Cardiac muscle cell (in vitro differentiated cells and primary cell): ENCODE measurements at regions not wholly inside any gene's neighbourhood (a gene's known extent, or its start where the extent isn't known, plus 50 kb on each side); places are given as distances from the start of the nearest gene placed in this dataset.

Experiments used
- DNase-seq, 2 donors: peaks; one replicate each; pipeline versions ENCODE4 v3.0.0 to v3.0.0-alpha.2; 2010 to 2017; ENCODE audit warnings: low read depth in 1 of 2, low spot score in 1 of 2
- H3K27ac ChIP-seq: fragments of 200-600 bp; sonication (generic); 2 replicates; pipeline ENCODE4 v1.5.1; 2016
- H3K27me3 ChIP-seq: fragments of 200-600 bp; sonication (generic); 2 replicates; pipeline ENCODE4 v1.6.0; 2016; ENCODE audit warnings: control low read depth
- H3K36me3 ChIP-seq: fragments of 200-600 bp; sonication (generic); 2 replicates; pipeline ENCODE4 v1.5.1; 2016; ENCODE audit warnings: control low read depth
- H3K4me1 ChIP-seq: fragments of 200-600 bp; sonication (generic); 2 replicates; pipeline ENCODE4 v1.8.1; 2017; ENCODE audit warnings: low read depth, mild to moderate bottlenecking, mixed run types
- H3K4me3 ChIP-seq: fragments of 200-600 bp; sonication (generic); 2 replicates; pipeline ENCODE4 v1.5.1; 2016; ENCODE audit warnings: mild to moderate bottlenecking
- H3K9me3 ChIP-seq: fragments of 200-600 bp; sonication (generic); 2 replicates; pipeline ENCODE4 v1.5.1; 2017; ENCODE audit warnings: low read depth, mild to moderate bottlenecking, control low read depth
- TF ChIP-seq, protein P1 (sequence below): IDR thresholded peaks from 2 replicates; pipeline ENCODE4 v1.5.1; 2012; ENCODE audit warnings: low read depth, mild to moderate bottlenecking, low read length

GRCh38 chr20:18988701-18989100 is 175.1 kb downstream of the SCP2D1 start:
- Histone ChIP-seq H3K4me1 (no peaks in the 10 kb centered on the region), H3K4me3 (no peak overlapping the region), H3K27ac (no peak overlapping the region), H3K27me3 (no peaks in the 10 kb centered on the region), H3K9me3 (no peaks in the 10 kb centered on the region), H3K36me3 (no peaks in the 10 kb centered on the region)
- TF ChIP-seq, protein P1, sequence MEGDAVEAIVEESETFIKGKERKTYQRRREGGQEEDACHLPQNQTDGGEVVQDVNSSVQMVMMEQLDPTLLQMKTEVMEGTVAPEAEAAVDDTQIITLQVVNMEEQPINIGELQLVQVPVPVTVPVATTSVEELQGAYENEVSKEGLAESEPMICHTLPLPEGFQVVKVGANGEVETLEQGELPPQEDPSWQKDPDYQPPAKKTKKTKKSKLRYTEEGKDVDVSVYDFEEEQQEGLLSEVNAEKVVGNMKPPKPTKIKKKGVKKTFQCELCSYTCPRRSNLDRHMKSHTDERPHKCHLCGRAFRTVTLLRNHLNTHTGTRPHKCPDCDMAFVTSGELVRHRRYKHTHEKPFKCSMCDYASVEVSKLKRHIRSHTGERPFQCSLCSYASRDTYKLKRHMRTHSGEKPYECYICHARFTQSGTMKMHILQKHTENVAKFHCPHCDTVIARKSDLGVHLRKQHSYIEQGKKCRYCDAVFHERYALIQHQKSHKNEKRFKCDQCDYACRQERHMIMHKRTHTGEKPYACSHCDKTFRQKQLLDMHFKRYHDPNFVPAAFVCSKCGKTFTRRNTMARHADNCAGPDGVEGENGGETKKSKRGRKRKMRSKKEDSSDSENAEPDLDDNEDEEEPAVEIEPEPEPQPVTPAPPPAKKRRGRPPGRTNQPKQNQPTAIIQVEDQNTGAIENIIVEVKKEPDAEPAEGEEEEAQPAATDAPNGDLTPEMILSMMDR: no peak
- DNase-seq: no peak

GRCh38 chr20:18989736-18990474 is 176.3 kb downstream of the SCP2D1 start:
- H3K4me3 ChIP-seq: no peak overlapping the region
- H3K9me3 ChIP-seq: no peaks in the 10 kb centered on the region
- no peak for DNase-seq
- H3K27ac ChIP-seq: no peak overlapping the region
- H3K27me3 ChIP-seq: no peaks in the 10 kb centered on the region
- TF ChIP-seq, protein P1: no peak
- H3K4me1 ChIP-seq: no peaks in the 10 kb centered on the region
- H3K36me3 ChIP-seq: no peaks in the 10 kb centered on the region

- no peak for DNase-seq
- Histone ChIP-seq H3K27ac (no peak overlapping the region), H3K4me1 (no peaks in the 10 kb centered on the region), H3K27me3 (no peaks in the 10 kb centered on the region), H3K4me3 (no peak overlapping the region), H3K36me3 (no peaks in the 10 kb centered on the region), H3K9me3 (no peaks in the 10 kb centered on the region)
- TF ChIP-seq, protein P1: no peak
Observed at GRCh38 chr20:18991012-18991411, 177.4 kb downstream of the SCP2D1 start.

- no peak for DNase-seq
- no peaks in the 10 kb centered on the region for H3K9me3 ChIP-seq
- H3K27me3 ChIP-seq: no peaks in the 10 kb centered on the region
- no peak overlapping the region for H3K27ac ChIP-seq
- H3K4me3 ChIP-seq: no peak overlapping the region
- no peaks in the 10 kb centered on the region for H3K36me3 ChIP-seq
- TF ChIP-seq, protein P1: no peak
- no peaks in the 10 kb centered on the region for H3K4me1 ChIP-seq
Observed at GRCh38 chr20:18992418-18992817, 178.8 kb downstream of the SCP2D1 start.

- no peaks in the 10 kb centered on the region for H3K36me3 ChIP-seq
- no peaks in the 10 kb centered on the region for H3K27me3 ChIP-seq
- no peaks in the 10 kb centered on the region for H3K4me1 ChIP-seq
- no peak overlapping the region for H3K4me3 ChIP-seq
- H3K27ac ChIP-seq: no peak overlapping the region
- DNase-seq: no peak
- H3K9me3 ChIP-seq: no peaks in the 10 kb centered on the region
- TF ChIP-seq, protein P1: no peak
Observed at GRCh38 chr20:18995455-18995854, 181.9 kb downstream of the SCP2D1 start.

GRCh38 chr20:18999086-18999485 is 185.5 kb downstream of the SCP2D1 start:
- TF ChIP-seq, protein P1: no peak
- no peaks in the 10 kb centered on the region for H3K27me3 ChIP-seq

More at GRCh38 chr20:18999086-18999485, 185.5 kb downstream of the SCP2D1 start:
- Histone ChIP-seq H3K27ac (no peak overlapping the region), H3K4me3 (no peak overlapping the region), H3K9me3 (no peaks in the 10 kb centered on the region), H3K36me3 (no peaks in the 10 kb centered on the region), H3K4me1 (no peaks in the 10 kb centered on the region)
- DNase-seq: no peak
